ENCODE measurements at regions not wholly inside any gene's neighbourhood (a gene's known extent, or its start where the extent isn't known, plus 50 kb on each side); places are given as distances from the start of the nearest gene placed in this dataset.

DNA sequence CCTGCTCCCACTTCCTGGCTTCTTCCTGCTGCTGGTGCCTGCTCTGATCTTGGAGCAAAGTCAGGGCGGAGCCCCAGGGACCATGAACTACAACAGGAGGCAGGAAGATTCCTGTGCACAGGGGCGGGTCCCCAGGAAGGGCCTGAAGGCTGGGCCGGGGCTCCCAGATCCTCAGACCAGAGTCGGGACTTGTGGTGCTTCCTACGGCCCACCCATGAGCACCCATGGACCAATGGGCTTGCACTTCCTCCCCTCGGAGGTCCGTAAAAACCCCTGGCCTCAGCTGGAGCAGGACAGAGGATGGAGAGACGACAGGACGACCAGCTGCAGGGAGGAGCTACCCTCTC, 1287.1 kb downstream of the TMEM121 start:
- ChIA-PET CTCF (no interaction called here), POLR2A (no interaction called here)
- Histone ChIP-seq H3K36me3 (ENCODE audit: control insufficient read depth in 2 of 2, extremely low read depth in 1 of 2, insufficient read depth in 2 of 2, low read length in 2 of 2) (no peaks in the 10 kb centered on the region), H3K9me1 (replicated peaks; ENCODE audit: control insufficient read depth, extremely low read depth, insufficient read depth, low read length) (no peaks in the 10 kb centered on the region), H3K4me1 (ENCODE audit: control insufficient read depth, extremely low read depth, insufficient read depth, low read length) (no peaks in the 10 kb centered on the region), H4K20me1 (replicated peaks; ENCODE audit: control insufficient read depth, extremely low read depth, insufficient read depth, low read length) (no peaks in the 10 kb centered on the region), H2AFZ (ENCODE audit: low read depth, low read length) (no peak overlapping the region), H3K27me3 (ENCODE audit: control insufficient read depth in 2 of 2, insufficient read depth in 2 of 2, low read length in 2 of 2) (no peaks in the 10 kb centered on the region), H3K27ac (ENCODE audit: insufficient read depth, low read depth, low read length) (no peak overlapping the region), H3K4me2 (ENCODE audit: insufficient read depth, low read length) (no peak overlapping the region), H3K9ac (replicated peaks; ENCODE audit: extremely low read depth, insufficient read depth, low read length) (no peak overlapping the region), H3K79me2 (ENCODE audit: control insufficient read depth, insufficient read depth, low read length) (no peaks in the 10 kb centered on the region), H3K9me3 (replicated peaks; ENCODE audit: control insufficient read depth, insufficient read depth, low read length) (peaks cover 3% of the 10 kb centered on the region), H3K4me3 (replicated peaks in 1 of 3; ENCODE audit: insufficient read depth in 1 of 3, low read depth in 1 of 3, low read length in 3 of 3) (no peak overlapping the region)
- intact Hi-C loops (cut with micrococcal nuclease), result no loop called here
- FAIRE-seq (no peak), DNase-seq (ENCODE audit: low read depth, low spot score) (no peak)
- dilution Hi-C loops (cut with MboI; ENCODE audit: extremely low pct_ligation_motif_present, low sequenced_read_pairs), result no loop called here
- BruUV-seq (replicated peaks), result no TSS peak
- TF ChIP-seq JUN (IDR thresholded peaks at IDR 0.05; ENCODE audit: borderline replicate concordance, insufficient read depth, insufficient read length, low read depth) (no peak), CTCF (IDR thresholded peaks at IDR 0.05; ENCODE audit: extremely low read depth in 1 of 2, insufficient read depth in 1 of 2, low read depth in 1 of 2, low read length in 2 of 2) (no peak), MAX (IDR thresholded peaks at IDR 0.05; ENCODE audit: insufficient read depth, insufficient read length) (no peak), MYC (IDR thresholded peaks at IDR 0.05; ENCODE audit: low read depth, low read length) (no peak), FOS (IDR thresholded peaks at IDR 0.05; ENCODE audit: borderline replicate concordance, insufficient read depth, low read length) (no peak), GATA2 (IDR thresholded peaks at IDR 0.05; ENCODE audit: insufficient read depth, insufficient read length, low read depth, low read length) (no peak), POLR2AphosphoS5 (IDR thresholded peaks at IDR 0.05; ENCODE audit: insufficient read depth, low read depth, low read length) (no peak)

All from endothelial cell of umbilical vein (primary cell).